Activated CD4-positive, alpha-beta T cell treated with anti-CD3 and anti-CD28 coated beads, Interleukin-2, Interleukin-6, amounts not matched to agents 100 ng/mL and 50 ng/mL, durations not matched to agents 16 hours and 8 hours (primary cell): ENCODE measurements at regions not wholly inside any gene's neighbourhood (a gene's known extent, or its start where the extent isn't known, plus 50 kb on each side); places are given as distances from the start of the nearest gene placed in this dataset.

Experiments
- DNase-seq: peaks from one replicate; pipeline ENCODE4 v3.0.0-alpha.2; 2020

- DNase-seq: no peak
These were observed 275.1 kb upstream of the ANKRD55 start for GRCh38 chr5:56508249-56508648.

- DNase-seq: no peak
These were observed 274.3 kb upstream of the ANKRD55 start for GRCh38 chr5:56507351-56507930.

GRCh38 chr5:56506211-56506965, 273.3 kb upstream of the ANKRD55 start:
- DNase-seq: no peak

- DNase-seq: no peak
These were observed 270.8 kb upstream of the ANKRD55 start for GRCh38 chr5:56503929-56504328.

GRCh38 chr5:56501781-56502557, 268.8 kb upstream of the ANKRD55 start:
- DNase-seq: no peak

- no peak for DNase-seq
These were observed 266.8 kb upstream of the ANKRD55 start for GRCh38 chr5:56499901-56500300.

- no peak for DNase-seq
These were observed 266.4 kb upstream of the ANKRD55 start for GRCh38 chr5:56499491-56499890.

GRCh38 chr5:56498759-56499395, 265.7 kb upstream of the ANKRD55 start:
- no peak for DNase-seq

GRCh38 chr5:56496581-56497063, 263.5 kb upstream of the ANKRD55 start:
- no peak for DNase-seq

GRCh38 chr5:56494300-56494731, 261.2 kb upstream of the ANKRD55 start:
- DNase-seq: no peak

- no peak for DNase-seq
These were observed 260.6 kb upstream of the ANKRD55 start for GRCh38 chr5:56493766-56494165.

- DNase-seq: no peak
These were observed 260.2 kb upstream of the ANKRD55 start for GRCh38 chr5:56493308-56493707.

GRCh38 chr5:56492812-56493211, 259.7 kb upstream of the ANKRD55 start:
- DNase-seq: no peak

GRCh38 chr5:56490971-56491468, 257.9 kb upstream of the ANKRD55 start:
- DNase-seq: no peak

- no peak for DNase-seq
These were observed 256.1 kb upstream of the ANKRD55 start for GRCh38 chr5:56489272-56489671.

- no peak for DNase-seq
These were observed 254.5 kb upstream of the ANKRD55 start for GRCh38 chr5:56487528-56488115.

- DNase-seq: no peak
These were observed 249.2 kb upstream of the ANKRD55 start for GRCh38 chr5:56482363-56482762.

- DNase-seq: peak; percentile 38
These were observed 248.6 kb upstream of the ANKRD55 start for GRCh38 chr5:56481428-56482357.

- no peak for DNase-seq
These were observed 247.7 kb upstream of the ANKRD55 start for GRCh38 chr5:56480705-56481427.

- DNase-seq: peak; percentile 45
These were observed 247.1 kb upstream of the ANKRD55 start for GRCh38 chr5:56480078-56480704.
